Glomerular visceral epithelial cell (primary cell): ENCODE measurements at regions not wholly inside any gene's neighbourhood (a gene's known extent, or its start where the extent isn't known, plus 50 kb on each side); places are given as distances from the start of the nearest gene placed in this dataset.
"Not testable (repeated sequence)": the region's sequence is repeated elsewhere in the genome, so short reads cannot be mapped to it uniquely, and the experiment has no call there.

Experiments used
- DNase-seq: peaks from one replicate; pipeline ENCODE4 v3.0.0-alpha.2; 2016; ENCODE audit errors: extremely low spot score

DNA sequence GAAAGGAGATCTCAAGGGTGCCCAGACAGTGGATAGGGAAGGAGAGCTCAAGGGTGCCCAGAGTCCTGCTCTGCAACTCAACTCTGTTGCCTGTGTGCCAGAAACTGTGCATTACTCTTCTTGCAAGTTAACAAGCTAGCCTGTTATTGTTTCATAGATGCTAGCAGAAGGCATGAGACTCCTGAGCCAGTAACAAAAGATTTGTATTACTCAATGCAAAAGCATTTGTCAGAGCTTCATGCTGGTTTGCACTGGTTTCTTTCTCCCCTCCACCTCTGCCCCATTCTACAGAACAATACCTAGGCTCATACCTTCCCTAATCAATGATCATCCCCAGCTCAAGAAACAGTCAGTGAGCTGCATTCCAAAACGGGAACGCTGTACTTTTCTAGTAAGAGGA is 124.5 kb upstream of the NEIL3 start:
- no peak for DNase-seq

DNA sequence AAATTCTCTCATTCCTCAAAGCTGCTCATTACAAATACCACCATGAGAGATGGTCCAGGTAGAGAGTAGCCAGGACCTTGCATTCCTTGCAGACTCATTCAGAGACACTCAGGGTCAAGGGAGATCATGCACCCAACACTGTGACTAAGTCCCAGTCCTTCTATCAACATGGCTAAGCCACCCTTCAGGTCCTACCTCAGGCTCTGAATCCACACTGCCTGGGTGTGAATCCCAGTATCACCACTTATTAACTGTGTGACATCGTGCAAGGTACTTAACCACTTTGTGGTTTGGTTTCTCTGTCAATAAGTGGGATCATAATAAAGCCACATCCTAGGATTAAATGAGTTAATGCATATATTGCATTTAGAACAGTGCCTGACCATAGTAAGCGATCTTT is 124.1 kb upstream of the NEIL3 start:
- no peak for DNase-seq

GRCh38 chr4:177187371-177187770 is 122.3 kb upstream of the NEIL3 start:
- no peak for DNase-seq

- DNase-seq = peak; percentile 37
Measured at GRCh38 chr4:177190995-177191580, 118.6 kb upstream of the NEIL3 start.

DNA sequence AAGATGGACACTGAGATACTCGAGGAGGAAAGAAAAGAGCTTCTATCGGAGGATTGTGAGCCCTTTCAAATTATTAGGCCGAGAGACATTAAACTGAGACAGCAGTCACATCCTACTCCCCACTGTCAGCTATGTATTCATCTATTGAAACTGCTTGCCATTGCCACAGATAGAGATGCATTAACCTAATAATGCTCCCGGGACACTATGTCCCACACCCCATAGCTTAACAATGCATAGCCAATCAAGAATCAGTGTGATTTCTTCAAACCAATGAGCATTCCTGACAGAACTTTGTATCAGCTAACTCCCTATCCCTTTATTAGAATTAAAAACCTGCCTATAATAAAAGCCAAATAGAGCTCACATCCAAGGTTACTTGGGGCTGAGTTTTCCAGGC is 118.1 kb upstream of the NEIL3 start:
- DNase-seq = no peak

DNA sequence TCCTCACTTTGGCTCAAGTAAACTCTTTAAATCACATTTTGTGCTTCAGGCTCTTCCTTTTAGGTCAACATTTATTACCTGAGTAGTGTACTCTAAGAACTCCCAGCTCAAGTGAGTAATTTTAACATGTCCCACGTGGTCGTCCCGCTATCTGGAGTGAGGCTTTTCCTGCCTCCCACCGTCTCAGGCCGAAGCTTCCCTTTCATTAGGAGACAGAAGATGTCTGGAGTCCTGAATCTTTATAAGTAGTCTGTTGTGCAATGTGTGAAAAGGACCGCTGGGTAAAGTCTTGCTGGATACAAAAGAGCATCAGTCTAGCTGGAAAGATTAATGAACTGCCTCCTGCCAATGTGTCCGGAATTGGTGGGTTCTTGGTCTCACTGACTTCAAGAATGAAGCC is 117.7 kb upstream of the NEIL3 start:
- DNase-seq = no peak

- DNase-seq = not testable (repeated sequence)
Measured at GRCh38 chr4:177193024-177193715, 116.5 kb upstream of the NEIL3 start.

DNA sequence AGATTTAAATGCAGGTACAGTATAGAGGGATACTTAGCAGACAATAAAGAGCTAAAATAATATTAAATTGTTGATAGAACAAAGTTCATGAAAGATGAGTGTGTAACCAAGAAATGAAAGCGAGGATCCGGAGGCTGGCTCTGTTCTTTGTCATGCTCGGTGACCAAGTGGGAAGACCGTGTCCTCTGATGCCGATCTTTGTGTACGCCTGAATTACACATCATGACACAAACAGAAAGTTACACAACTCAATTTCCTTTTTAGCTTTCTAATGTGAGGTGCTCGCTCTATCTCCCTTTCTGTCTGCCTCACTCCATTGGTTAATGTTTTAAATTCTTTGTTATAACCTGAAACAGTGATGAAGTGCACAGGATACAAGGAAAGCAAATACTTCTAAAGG is 114.8 kb upstream of the NEIL3 start:
- DNase-seq = peak; percentile 12

DNA sequence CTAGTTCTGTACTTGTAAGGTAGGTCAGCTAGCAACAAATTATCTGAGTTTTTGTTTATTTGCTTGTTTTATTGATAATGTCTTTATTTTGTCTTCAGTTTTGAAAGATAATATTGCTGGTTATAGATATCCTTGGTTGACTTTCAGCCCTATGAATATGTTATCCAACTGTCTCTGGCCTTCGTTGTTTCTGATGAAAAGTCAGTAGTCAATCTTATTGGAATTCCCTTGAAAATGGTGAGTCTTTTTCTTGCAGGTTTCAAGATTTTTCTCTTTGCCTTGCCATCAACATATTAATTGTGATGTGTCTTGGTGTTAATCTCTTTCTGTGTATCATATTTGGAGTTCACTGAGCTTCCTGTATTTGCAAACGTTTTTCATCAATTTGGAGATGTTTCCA is 113.1 kb upstream of the NEIL3 start:
- DNase-seq = no peak

DNA sequence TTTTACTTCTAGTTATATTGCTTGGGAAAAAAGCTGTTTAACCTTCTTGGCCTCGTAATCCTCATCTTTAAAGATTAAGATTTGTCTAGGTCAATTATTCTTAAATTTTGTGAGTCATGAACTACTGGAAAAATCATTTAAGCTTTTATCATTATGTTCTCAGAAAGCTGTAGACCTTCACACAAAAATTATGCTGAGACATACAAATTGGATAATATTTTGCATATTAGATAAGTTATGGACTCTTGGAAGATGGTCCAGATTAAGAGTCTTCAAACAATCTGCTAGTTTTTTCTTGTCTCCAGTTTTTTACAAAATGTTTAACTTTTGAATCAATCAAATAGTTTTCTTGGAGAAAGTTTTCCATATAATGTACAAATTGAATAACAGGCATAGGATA is 108.1 kb upstream of the NEIL3 start:
- no peak for DNase-seq

GRCh38 chr4:177204126-177204525 is 105.5 kb upstream of the NEIL3 start:
- DNase-seq = no peak

DNA sequence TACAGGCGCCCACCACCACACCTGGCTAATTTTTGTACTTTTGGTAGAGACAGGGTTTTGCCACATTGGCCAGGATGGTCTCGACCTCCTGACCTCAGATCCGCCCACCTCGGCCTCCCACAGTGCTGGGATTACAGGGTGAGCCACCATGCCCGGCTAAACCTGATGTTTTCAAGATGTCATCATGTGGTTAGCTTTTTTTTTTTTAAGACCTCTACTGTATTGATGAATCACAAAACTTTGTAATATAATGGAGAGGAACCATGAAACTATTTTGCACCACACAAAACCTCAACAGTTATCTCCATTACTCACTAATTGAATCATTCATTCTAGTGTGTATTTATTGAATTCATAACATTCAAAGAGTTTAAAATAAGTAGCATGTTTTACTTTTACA is 94.7 kb upstream of the NEIL3 start:
- peak; percentile 77 for DNase-seq

DNA sequence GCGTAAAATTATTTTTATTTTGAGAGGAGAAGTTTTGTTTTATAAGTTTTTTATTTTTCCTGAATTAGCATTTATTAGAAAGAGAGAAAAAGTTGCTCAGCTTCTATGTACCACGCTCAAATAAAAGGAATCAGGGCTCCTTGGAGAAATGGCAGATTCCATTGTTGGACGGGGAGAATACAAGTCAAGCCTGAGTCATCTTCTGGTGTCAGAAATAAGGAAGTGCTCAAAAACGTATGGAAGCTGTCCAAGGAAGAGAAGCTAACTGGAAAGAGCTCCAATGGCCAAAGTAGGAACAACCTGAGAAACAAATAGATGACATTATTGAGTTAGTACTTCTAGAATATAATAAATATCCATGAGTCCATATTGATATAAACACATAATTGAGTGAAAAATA is 89.3 kb upstream of the NEIL3 start:
- peak; percentile 19 for DNase-seq

DNA sequence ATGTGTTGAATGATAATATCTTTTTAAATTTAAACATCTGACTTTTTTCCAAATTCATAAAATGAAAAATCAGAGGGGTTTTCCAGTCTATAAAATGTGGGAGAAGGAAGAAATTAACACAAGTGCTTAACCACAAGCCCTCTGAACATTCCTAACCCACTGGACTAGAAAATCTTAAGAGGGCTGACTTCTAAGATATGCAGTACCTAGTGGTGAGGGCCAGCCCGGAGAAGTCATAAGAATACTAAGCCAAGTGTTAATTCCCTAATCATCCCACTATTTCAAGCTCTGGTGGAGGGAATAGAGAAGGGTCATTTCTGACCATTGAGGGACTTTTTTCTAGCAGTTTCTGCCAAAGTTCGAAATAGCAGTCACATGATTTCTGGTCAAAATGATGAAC is 86.9 kb upstream of the NEIL3 start:
- peak; percentile 87 for DNase-seq

DNA sequence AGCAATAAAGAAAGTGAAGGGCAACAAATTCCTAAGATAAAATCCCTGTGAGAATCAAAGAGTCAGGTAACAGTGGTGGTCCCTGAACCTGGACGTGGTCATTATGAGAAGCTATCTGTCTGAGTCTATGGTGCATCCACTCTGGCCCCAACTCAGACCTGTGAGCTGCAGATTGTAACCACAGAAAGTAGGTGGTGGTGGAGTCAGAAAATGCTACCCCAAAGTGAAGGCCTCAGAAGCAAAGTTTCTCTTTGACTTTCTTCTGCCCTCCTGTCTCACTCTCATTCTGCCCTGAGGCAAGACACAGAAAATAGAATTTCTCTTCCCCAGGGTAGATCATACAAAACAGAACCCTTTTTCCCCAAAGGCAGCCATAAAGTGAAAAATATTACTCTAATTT is 84.1 kb upstream of the NEIL3 start:
- DNase-seq = no peak

DNA sequence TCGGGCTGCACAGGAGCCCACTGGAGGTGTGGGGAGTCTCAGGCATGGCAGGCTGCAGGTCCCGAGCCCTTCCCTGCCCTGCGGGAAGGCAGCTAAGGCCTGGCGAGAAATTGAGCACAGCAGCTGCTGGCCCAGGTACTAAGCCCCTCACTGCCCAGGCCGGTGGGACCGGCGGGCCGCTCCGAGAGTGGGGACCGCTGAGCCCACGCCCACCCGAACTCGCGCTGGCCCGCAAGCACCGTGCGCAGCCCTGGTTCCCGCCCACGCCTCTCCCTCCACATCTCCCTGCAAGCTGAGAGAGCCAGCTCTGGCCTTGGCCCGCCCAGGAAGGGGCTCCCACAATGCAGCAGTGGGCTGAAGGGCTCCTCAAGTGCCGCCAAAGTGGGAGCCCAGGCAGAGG is 82.0 kb upstream of the NEIL3 start:
- no peak for DNase-seq

- DNase-seq = no peak
Measured at GRCh38 chr4:177228599-177228998, 81.1 kb upstream of the NEIL3 start.

DNA sequence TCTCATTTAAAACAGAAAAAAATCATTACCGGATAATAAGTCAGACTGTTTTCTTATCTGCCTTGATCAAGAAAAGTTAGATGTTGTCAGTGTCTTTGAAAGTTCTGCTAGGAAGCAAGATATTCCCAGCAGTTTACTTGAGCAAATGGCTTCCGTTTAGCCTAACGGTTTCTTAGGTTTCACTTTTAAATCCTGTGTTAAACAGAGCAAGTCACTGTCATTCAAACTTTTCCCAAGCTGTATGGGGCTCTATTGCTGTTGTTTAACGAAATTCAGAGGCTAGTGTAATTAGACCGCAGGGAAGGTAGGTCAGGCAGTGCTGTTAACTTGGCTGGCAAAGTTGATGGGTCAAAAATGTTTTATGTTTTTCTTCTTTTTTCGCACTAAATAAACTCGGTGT is 80.3 kb upstream of the NEIL3 start:
- DNase-seq = no peak

DNA sequence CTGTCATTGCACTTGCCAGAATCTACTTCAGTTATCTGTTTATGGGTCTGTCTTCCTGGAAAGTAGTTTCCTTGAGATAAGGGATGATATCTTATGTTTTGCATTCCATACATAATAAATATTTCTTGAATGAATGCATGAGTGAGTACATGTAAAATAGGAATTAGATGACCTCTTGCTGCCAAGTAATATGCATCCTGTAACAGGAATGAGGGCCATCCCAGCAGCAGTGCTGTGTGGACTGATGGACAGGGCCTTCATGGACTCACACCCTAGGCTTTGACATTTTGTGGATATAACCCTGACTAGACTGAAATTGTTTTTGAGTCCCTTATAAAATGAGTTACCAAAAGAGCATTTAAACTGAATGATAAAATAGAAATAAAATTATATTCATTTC is 77.2 kb upstream of the NEIL3 start:
- no peak for DNase-seq

DNA sequence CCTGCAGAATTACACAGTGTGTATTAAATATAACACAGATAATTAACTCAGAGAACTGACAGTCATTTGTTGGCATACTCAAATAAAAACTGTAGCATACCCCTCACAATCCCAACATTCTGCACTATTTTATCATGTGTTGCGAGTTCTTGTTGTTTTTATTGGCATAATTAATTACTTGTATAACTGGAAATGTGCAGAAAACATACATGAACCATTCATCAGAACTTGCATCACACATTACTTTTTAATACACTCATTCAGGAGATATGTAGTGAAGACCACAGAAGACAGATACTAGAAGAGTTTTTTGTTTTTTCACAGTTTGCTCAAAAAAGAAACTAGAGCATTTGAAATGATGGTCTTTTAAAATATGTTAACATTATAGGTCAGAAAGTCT is 74.6 kb upstream of the NEIL3 start:
- DNase-seq = no peak

DNA sequence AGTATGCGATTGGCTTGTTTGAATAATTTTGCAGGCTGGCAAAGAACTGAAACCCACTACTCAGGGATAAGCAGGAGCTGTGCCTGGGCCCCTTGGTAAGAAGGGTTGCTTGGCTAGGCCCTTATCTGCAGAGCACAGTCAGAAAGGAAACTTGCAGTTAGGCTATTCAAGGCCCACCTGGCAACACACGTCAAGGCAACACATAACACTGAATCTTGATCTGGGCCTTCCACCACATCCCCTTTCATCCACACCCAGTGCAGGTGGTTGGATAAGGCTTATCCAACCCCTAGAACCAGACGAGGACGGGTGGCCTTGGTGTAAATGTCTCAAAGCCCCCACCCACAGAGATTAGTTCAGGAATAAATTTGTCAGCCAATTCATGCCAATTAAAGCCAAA is 72.8 kb upstream of the NEIL3 start:
- DNase-seq = no peak

GRCh38 chr4:177237291-177237690 is 72.4 kb upstream of the NEIL3 start:
- DNase-seq = peak; percentile 33

DNA sequence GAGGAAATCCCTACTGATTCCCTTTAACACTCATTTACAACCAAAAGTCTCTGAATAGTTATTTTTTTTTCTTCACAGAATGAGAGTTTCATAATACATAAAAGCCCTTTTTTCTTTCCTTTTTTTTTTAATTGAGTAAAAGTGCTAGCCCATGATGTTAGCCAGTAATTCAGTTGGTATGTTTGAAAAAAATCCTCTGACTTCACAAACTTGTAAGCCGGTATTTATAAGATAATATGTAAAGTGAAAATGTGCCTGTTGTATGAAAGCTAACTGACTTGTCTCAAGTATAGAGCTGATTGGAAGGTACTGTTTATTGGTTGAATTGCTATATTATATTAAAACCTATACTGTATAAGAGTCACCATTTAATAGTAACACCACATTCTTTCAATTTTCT is 70.2 kb upstream of the NEIL3 start:
- DNase-seq = no peak

DNA sequence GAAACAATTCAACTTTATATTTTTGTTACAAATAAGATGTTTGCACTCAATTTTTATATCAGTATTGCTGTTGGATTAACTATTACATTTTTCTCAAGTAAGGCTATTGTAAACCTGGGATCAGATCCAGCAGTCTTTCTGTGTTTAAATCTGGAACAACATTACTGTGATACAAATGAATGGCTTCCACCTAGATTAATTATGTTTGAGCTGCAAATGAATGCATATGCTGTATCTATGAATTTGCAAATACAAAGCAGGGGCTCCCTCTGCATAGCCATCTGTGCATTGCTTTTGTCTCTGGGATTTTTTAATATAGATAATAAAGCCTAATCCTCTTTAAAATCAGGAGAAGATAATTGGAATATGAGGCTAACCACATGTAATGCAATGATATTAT is 69.8 kb upstream of the NEIL3 start:
- no peak for DNase-seq
